IMR-90 (cell line): ENCODE measurements at regions not wholly inside any gene's neighbourhood (a gene's known extent, or its start where the extent isn't known, plus 50 kb on each side); places are given as distances from the start of the nearest gene placed in this dataset.

Experiments
- CEBPB ChIP-seq: IDR thresholded peaks from 2 replicates; pipeline ENCODE4 v1.6.1; 2012; ENCODE audit warnings: low read depth, low read length, improper control_type of control experiment
- CTCF ChIP-seq: conservative IDR thresholded peaks from 2 replicates; pipeline ENCODE4 v1.5.1; 2012; ENCODE audit warnings: mild to moderate bottlenecking, low read depth, low read length, improper control_type of control experiment
- ELK1 ChIP-seq: fragments of 150-350 bp; IDR thresholded peaks from 2 replicates; pipeline ENCODE4 v1.6.1; 2016; ENCODE audit warnings: low read depth, mild to moderate bottlenecking, low read length, moderate library complexity, borderline replicate concordance
- FOS ChIP-seq: fragments of 150-350 bp; IDR thresholded peaks from 2 replicates; pipeline ENCODE4 v1.6.1; 2016; ENCODE audit warnings: low read depth, low read length
- MAFK ChIP-seq: IDR thresholded peaks from 2 replicates; pipeline ENCODE4 v1.6.1; 2012; ENCODE audit warnings: low read depth, low read length, improper control_type of control experiment
- MAZ ChIP-seq: IDR thresholded peaks from 2 replicates; pipeline ENCODE4 v1.6.1; 2012; ENCODE audit warnings: low read depth, mild to moderate bottlenecking, low read length, improper control_type of control experiment, moderate library complexity, borderline replicate concordance
- MXI1 ChIP-seq: IDR thresholded peaks from 2 replicates; pipeline ENCODE4 v1.6.1; 2012; ENCODE audit warnings: low read depth, mild to moderate bottlenecking, low read length, moderate library complexity, borderline replicate concordance
- POLR2A ChIP-seq: IDR thresholded peaks from 2 replicates; pipeline ENCODE4 v1.6.1; 2012; ENCODE audit warnings: mild to moderate bottlenecking, low read depth, low read length
- RAD21 ChIP-seq: IDR thresholded peaks from 2 replicates; pipeline ENCODE4 v1.6.1; 2012; ENCODE audit warnings: low read length, improper control_type of control experiment
- RCOR1 ChIP-seq: IDR thresholded peaks from 2 replicates; pipeline ENCODE4 v1.6.1; 2012; ENCODE audit warnings: mild to moderate bottlenecking, low read length, improper control_type of control experiment; ENCODE audit not compliant: insufficient replicate concordance
- RFX5 ChIP-seq: IDR thresholded peaks from 2 replicates; pipeline ENCODE4 v1.8.0; 2012; ENCODE audit warnings: low read depth, mild to moderate bottlenecking, low read length, moderate library complexity
- USF2 ChIP-seq: fragments of 150-350 bp; IDR thresholded peaks from 2 replicates; pipeline ENCODE4 v1.6.1; 2017; ENCODE audit warnings: mild to moderate bottlenecking, antibody characterized with exemption, low read length, low read depth

GRCh38 chr15:62968699-62969098, 73.8 kb upstream of the TPM1 start:
- TF ChIP-seq CTCF = no peak
- TF ChIP-seq POLR2A = no peak
- no peak for TF ChIP-seq RFX5
- no peak for TF ChIP-seq ELK1
- no peak for TF ChIP-seq RAD21
- TF ChIP-seq MXI1 = no peak
- TF ChIP-seq MAFK = no peak
- no peak for TF ChIP-seq USF2
- TF ChIP-seq FOS = no peak
- no peak for TF ChIP-seq RCOR1
- TF ChIP-seq CEBPB = no peak
- TF ChIP-seq MAZ = no peak
